NCI-H526 treated with DMSO at 0.1 percent for 48 hours (cell line): ENCODE measurements at regions not wholly inside any gene's neighbourhood (a gene's known extent, or its start where the extent isn't known, plus 50 kb on each side); places are given as distances from the start of the nearest gene placed in this dataset.

Experiments
- DNase-seq: peaks from one replicate; lab custom pipeline; 2025; lab: John Stamatoyannopoulos, UW

- DNase-seq: no peak
These were observed 280.1 kb upstream of the GRM7 start for GRCh38 chr3:6580808-6581207.

GRCh38 chr3:6585360-6585759 is 275.6 kb upstream of the GRM7 start:
- no peak for DNase-seq

GRCh38 chr3:6600237-6600636 is 260.7 kb upstream of the GRM7 start:
- DNase-seq: no peak

- no peak for DNase-seq
These were observed 259.5 kb upstream of the GRM7 start for GRCh38 chr3:6601374-6601773.

- DNase-seq: no peak
These were observed 258.6 kb upstream of the GRM7 start for GRCh38 chr3:6602329-6602728.

- peak; percentile 78 for DNase-seq
These were observed 255.7 kb upstream of the GRM7 start for GRCh38 chr3:6605227-6605626.

GRCh38 chr3:6608843-6609242 is 252.1 kb upstream of the GRM7 start:
- no peak for DNase-seq

GRCh38 chr3:6612034-6612616 is 248.8 kb upstream of the GRM7 start:
- DNase-seq: no peak

GRCh38 chr3:6622260-6622659 is 238.7 kb upstream of the GRM7 start:
- no peak for DNase-seq

GRCh38 chr3:6622712-6623111 is 238.2 kb upstream of the GRM7 start:
- no peak for DNase-seq

GRCh38 chr3:6631376-6631775 is 229.5 kb upstream of the GRM7 start:
- no peak for DNase-seq

- DNase-seq: no peak
These were observed 220.0 kb upstream of the GRM7 start for GRCh38 chr3:6640907-6641306.

- peak; percentile 12 for DNase-seq
These were observed 216.6 kb upstream of the GRM7 start for GRCh38 chr3:6644070-6644929.

- no peak for DNase-seq
These were observed 206.2 kb upstream of the GRM7 start for GRCh38 chr3:6654670-6655069.

- no peak for DNase-seq
These were observed 205.6 kb upstream of the GRM7 start for GRCh38 chr3:6655275-6655674.

GRCh38 chr3:6657591-6657990 is 203.3 kb upstream of the GRM7 start:
- no peak for DNase-seq

GRCh38 chr3:6667354-6667753 is 193.6 kb upstream of the GRM7 start:
- DNase-seq: no peak

- no peak for DNase-seq
These were observed 189.6 kb upstream of the GRM7 start for GRCh38 chr3:6671363-6671762.

- no peak for DNase-seq
These were observed 181.4 kb upstream of the GRM7 start for GRCh38 chr3:6679510-6679909.

GRCh38 chr3:6680119-6680806 is 180.7 kb upstream of the GRM7 start:
- DNase-seq: no peak

- DNase-seq: no peak
These were observed 163.6 kb upstream of the GRM7 start for GRCh38 chr3:6697285-6697684.

- no peak for DNase-seq
These were observed 163.2 kb upstream of the GRM7 start for GRCh38 chr3:6697722-6698121.

GRCh38 chr3:6704817-6705216 is 156.1 kb upstream of the GRM7 start:
- DNase-seq: peak; percentile 11
